SK-N-SH (cell line): ENCODE measurements at regions not wholly inside any gene's neighbourhood (a gene's known extent, or its start where the extent isn't known, plus 50 kb on each side); places are given as distances from the start of the nearest gene placed in this dataset.

Experiments used
- CTCF ChIA-PET: fragments of 300-600, 350-600 bp; formaldehyde crosslinking; extraction: SDS; loops from one replicate; lab custom pipeline; 2021; lab: Yijun Ruan, JAX
- POLR2A ChIA-PET: fragments of 350-600 bp; sonication (Branson Sonifier 250); formaldehyde crosslinking; extraction: SDS; loops from one replicate; lab custom pipeline; 2020; ENCODE audit warnings: antibody characterized with exemption, inconsistent platforms; lab: Yijun Ruan, JAX
- DNase-seq: peaks from one replicate; pipeline ENCODE4 v3.0.0; 2012
- H2AFZ ChIP-seq: fragments of 200-600 bp; sonication (generic); 2 replicates; pipeline ENCODE4 v1.8.1; 2016; ENCODE audit warnings: antibody characterized with exemption, mild to moderate bottlenecking, low read depth
- H3F3A ChIP-seq: fragments of 200-600 bp; sonication (generic); replicated peaks from 2 replicates; pipeline ENCODE3; 2016; ENCODE audit warnings: antibody characterized with exemption, mild to moderate bottlenecking; ENCODE audit not compliant: insufficient read depth
- H3K27ac ChIP-seq, 2 experiments: fragments of 200-500 bp in 1 of 2; fragments of 200-600 bp in 1 of 2; sonication (Bioruptor generic) in 1 of 2; sonication (generic), shearing (Covaris generic) in 1 of 2; 2 replicates each; pipeline versions ENCODE4 v1.5.1 to v1.6.1; 2014 to 2016; ENCODE audit warnings: low read depth in 2 of 2, inconsistent platforms in 1 of 2, low read length in 1 of 2, mild to moderate bottlenecking in 1 of 2, mixed read lengths in 1 of 2
- H3K27me3 ChIP-seq: fragments of 200-600 bp; sonication (generic), shearing (Covaris generic); 2 replicates; pipeline ENCODE4 v1.6.1; 2016; ENCODE audit warnings: mixed run types; ENCODE audit not compliant: insufficient read depth
- H3K36me3 ChIP-seq, 2 experiments: fragments of 200-500 bp in 1 of 2; fragments of 200-600 bp in 1 of 2; sonication (Bioruptor generic) in 1 of 2; sonication (generic) in 1 of 2; replicated peaks in 1 of 2; 2 replicates each; pipeline versions ENCODE3 to v1.5.1; 2014 to 2016; ENCODE audit warnings: low read length in 1 of 2, mild to moderate bottlenecking in 1 of 2; ENCODE audit not compliant: insufficient read depth in 2 of 2, control insufficient read depth in 1 of 2
- H3K4me1 ChIP-seq, 2 experiments: fragments of 200-500 bp in 1 of 2; fragments of 200-600 bp in 1 of 2; sonication (Bioruptor generic) in 1 of 2; sonication (generic), shearing (Covaris generic) in 1 of 2; 2 replicates each; pipeline versions ENCODE4 v1.5.1 to v1.6.1; 2014 to 2016; ENCODE audit warnings: low read depth in 1 of 2, low read length in 1 of 2, mixed run types in 1 of 2; ENCODE audit not compliant: insufficient read depth in 2 of 2, control insufficient read depth in 1 of 2
- H3K4me2 ChIP-seq: fragments of 200-600 bp; sonication (generic), shearing (Covaris generic); 2 replicates; pipeline ENCODE4 v1.6.1; 2017; ENCODE audit warnings: mixed run types
- H3K4me3 ChIP-seq, 2 experiments: fragments of 200-500 bp in 1 of 2; fragments of 200-600 bp in 1 of 2; sonication (Bioruptor generic) in 1 of 2; sonication (generic), shearing (Covaris generic) in 1 of 2; 2 replicates each; pipeline versions ENCODE4 v1.5.1 to v1.8.1; 2014 to 2016; ENCODE audit warnings: low read depth in 2 of 2, inconsistent platforms in 1 of 2, low read length in 1 of 2, mild to moderate bottlenecking in 1 of 2, mixed read lengths in 1 of 2, moderate library complexity in 1 of 2
- H3K79me2 ChIP-seq: fragments of 200-600 bp; sonication (generic); 2 replicates; pipeline ENCODE4 v1.8.1; 2017; ENCODE audit warnings: mild to moderate bottlenecking; ENCODE audit not compliant: insufficient read depth
- H3K9ac ChIP-seq: fragments of 200-600 bp; sonication (generic); 2 replicates; pipeline ENCODE4 v1.6.1; 2017; ENCODE audit warnings: mixed run types
- H3K9me2 ChIP-seq: fragments of 200-600 bp; sonication (generic); 2 replicates; pipeline ENCODE4 v1.6.1; 2017; ENCODE audit warnings: mixed run types
- H3K9me3 ChIP-seq: fragments of 200-600 bp; sonication (generic); 2 replicates; pipeline ENCODE4 v1.6.1; 2017; ENCODE audit warnings: mixed run types, mild to moderate bottlenecking, moderate library complexity
- H4K20me1 ChIP-seq: fragments of 200-600 bp; sonication (generic); 2 replicates; pipeline ENCODE4 v1.6.1; 2017; ENCODE audit warnings: mild to moderate bottlenecking, mixed run types; ENCODE audit not compliant: insufficient read depth
- CHD2 ChIP-seq: fragments of 150-350 bp; IDR thresholded peaks from 2 replicates; pipeline ENCODE4 v1.6.1; 2018; ENCODE audit warnings: low read length; ENCODE audit not compliant: partially characterized antibody
- EP300 ChIP-seq, 2 experiments: IDR thresholded peaks; 2 replicates each; pipeline versions ENCODE4 v1.4.0 to v1.6.1; 2012; ENCODE audit warnings: borderline replicate concordance in 1 of 2, low read depth in 1 of 2, low read length in 1 of 2
- FOSL2 ChIP-seq: IDR thresholded peaks from 2 replicates; pipeline ENCODE4 v1.4.0; 2012; ENCODE audit warnings: low read depth, mild to moderate bottlenecking, moderate library complexity, borderline replicate concordance
- FOXJ3 ChIP-seq: sonication (generic); formaldehyde crosslinking; IDR thresholded peaks from 2 replicates; pipeline ENCODE4 v1.5.1; 2020; ENCODE audit warnings: mild to moderate bottlenecking, missing genetic modification reagents
- GATA2 ChIP-seq: sonication (generic); formaldehyde crosslinking; IDR thresholded peaks from 2 replicates; pipeline ENCODE4 v1.5.0; 2020; ENCODE audit warnings: mild to moderate bottlenecking, missing genetic modification reagents
- MEF2A ChIP-seq: IDR thresholded peaks from 2 replicates; pipeline ENCODE4 v1.4.0; 2012; ENCODE audit warnings: low read depth, borderline replicate concordance
- MXI1 ChIP-seq: IDR thresholded peaks from 2 replicates; pipeline ENCODE4 v1.6.1; 2012; ENCODE audit warnings: mild to moderate bottlenecking, low read depth, low read length, improper control_type of control experiment
- NFIC ChIP-seq: IDR thresholded peaks from 2 replicates; pipeline ENCODE4 v1.4.0; 2012; ENCODE audit warnings: borderline replicate concordance
- NRF1 ChIP-seq: IDR thresholded peaks from 2 replicates; pipeline ENCODE4 v1.6.1; 2012; ENCODE audit warnings: low read depth, mild to moderate bottlenecking, low read length
- POLR2AphosphoS5 ChIP-seq: IDR thresholded peaks from 2 replicates; pipeline ENCODE4 v1.6.1; 2012; ENCODE audit warnings: low read depth, low read length
- RAD21 ChIP-seq: IDR thresholded peaks from 2 replicates; pipeline ENCODE4 v1.6.1; 2012; ENCODE audit warnings: mild to moderate bottlenecking, low read length
- RCOR1 ChIP-seq: fragments of 150-350 bp; IDR thresholded peaks from 2 replicates; pipeline ENCODE4 v1.6.1; 2017; ENCODE audit warnings: antibody characterized with exemption, low read length
- RFX5 ChIP-seq: IDR thresholded peaks from 2 replicates; pipeline ENCODE4 v1.6.1; 2012; ENCODE audit warnings: mild to moderate bottlenecking, improper control_type of control experiment, low read length
- SMC3 ChIP-seq: IDR thresholded peaks from 2 replicates; pipeline ENCODE4 v1.6.1; 2012; ENCODE audit warnings: low read depth, low read length, improper control_type of control experiment
- TAF1 ChIP-seq: IDR thresholded peaks from 2 replicates; pipeline ENCODE4 v1.6.1; 2012; ENCODE audit warnings: low read depth, mild to moderate bottlenecking, low read length, moderate library complexity, borderline replicate concordance
- WGBS: methylation state at CpG from one replicate; pipeline ENCODE4 v1.1.6; 2017; ENCODE audit warnings: low lambda C conversion rate; 5-methylcytosine and 5-hydroxymethylcytosine counted together
- TF ChIP-seq, protein P1 (sequence below): IDR thresholded peaks from 2 replicates; pipeline ENCODE4; 2012
- TF ChIP-seq, protein P2 (sequence below): IDR thresholded peaks from 2 replicates; pipeline ENCODE4 v1.4.0; 2012; ENCODE audit warnings: low read depth, borderline replicate concordance
- TF ChIP-seq, protein P3 (sequence below): IDR thresholded peaks from 2 replicates; pipeline ENCODE4 v1.4.0; 2012; ENCODE audit warnings: low read depth
- TF ChIP-seq, protein P4 (sequence below): IDR thresholded peaks from 2 replicates; pipeline ENCODE4 v1.4.0; 2012; ENCODE audit warnings: low read depth, borderline replicate concordance
- TF ChIP-seq, protein P5 (sequence below): fragments of 150-350 bp; IDR thresholded peaks from 2 replicates; pipeline ENCODE4 v1.6.1; 2017; ENCODE audit warnings: antibody characterized with exemption, low read length, low read depth, borderline replicate concordance

DNA sequence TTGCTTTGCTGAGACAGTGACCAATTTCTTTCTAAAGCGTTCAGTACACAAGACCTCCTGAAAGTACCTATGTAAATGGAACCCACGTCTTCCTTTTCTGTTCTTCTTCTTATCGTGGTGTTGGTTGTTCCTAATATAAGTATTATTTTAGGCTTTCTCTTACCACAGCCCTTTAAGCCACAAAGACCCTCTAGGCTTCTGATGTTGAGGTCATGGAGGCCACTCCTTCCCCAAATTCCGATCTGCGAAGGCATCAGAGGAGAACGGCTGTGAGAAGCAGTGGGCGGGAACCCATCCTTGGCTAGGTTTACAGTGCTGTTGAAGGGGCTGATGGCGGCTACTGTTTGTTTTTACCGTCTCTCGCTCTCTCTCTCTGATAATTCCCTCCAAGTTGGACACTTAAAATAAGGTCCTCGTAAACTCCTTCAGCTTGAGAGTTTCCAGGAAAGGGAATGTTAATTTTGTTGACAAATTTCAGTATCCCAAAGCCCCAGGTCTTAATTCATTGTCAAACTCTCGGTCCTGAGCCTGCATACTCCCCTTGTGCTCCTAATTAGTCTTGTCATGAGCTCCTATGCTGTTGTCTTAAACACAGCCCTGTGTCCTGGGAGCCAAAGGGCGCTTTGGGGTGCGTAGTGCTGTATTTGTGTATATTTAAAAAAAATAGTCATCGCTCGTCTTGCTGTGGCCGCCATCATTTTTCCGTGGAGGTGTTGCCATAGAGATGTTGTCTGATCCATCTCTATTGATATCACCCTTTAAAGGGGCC is 178.8 kb downstream of the OPA1 start:
- Histone ChIP-seq H3K4me2 (no peak overlapping the region), H3K9me2 (no peaks in the 10 kb centered on the region), H2AFZ (no peak overlapping the region), H3K4me3 (no peak overlapping the region), H3K36me3 (no peaks in the 10 kb centered on the region), H3K27ac (no peak overlapping the region)
- no peak for DNase-seq
- no peak for TF ChIP-seq EP300 (IDR thresholded peaks at IDR 0.05; ENCODE audit: borderline replicate concordance in 1 of 2, low read depth in 1 of 2, low read length in 1 of 2)
- TF ChIP-seq, protein P1, sequence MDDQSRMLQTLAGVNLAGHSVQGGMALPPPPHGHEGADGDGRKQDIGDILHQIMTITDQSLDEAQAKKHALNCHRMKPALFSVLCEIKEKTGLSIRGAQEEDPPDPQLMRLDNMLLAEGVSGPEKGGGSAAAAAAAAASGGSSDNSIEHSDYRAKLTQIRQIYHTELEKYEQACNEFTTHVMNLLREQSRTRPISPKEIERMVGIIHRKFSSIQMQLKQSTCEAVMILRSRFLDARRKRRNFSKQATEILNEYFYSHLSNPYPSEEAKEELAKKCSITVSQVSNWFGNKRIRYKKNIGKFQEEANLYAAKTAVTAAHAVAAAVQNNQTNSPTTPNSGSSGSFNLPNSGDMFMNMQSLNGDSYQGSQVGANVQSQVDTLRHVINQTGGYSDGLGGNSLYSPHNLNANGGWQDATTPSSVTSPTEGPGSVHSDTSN, result no peak
- TF ChIP-seq, protein P2, sequence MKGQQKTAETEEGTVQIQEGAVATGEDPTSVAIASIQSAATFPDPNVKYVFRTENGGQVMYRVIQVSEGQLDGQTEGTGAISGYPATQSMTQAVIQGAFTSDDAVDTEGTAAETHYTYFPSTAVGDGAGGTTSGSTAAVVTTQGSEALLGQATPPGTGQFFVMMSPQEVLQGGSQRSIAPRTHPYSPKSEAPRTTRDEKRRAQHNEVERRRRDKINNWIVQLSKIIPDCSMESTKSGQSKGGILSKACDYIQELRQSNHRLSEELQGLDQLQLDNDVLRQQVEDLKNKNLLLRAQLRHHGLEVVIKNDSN, result no peak
- no peak for TF ChIP-seq SMC3
- TF ChIP-seq, protein P3, sequence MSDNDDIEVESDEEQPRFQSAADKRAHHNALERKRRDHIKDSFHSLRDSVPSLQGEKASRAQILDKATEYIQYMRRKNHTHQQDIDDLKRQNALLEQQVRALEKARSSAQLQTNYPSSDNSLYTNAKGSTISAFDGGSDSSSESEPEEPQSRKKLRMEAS, result no peak
- TF ChIP-seq GATA2 (CRISPR knock-in tag), result no peak
- TF ChIP-seq MXI1, result no peak
- no peak for TF ChIP-seq FOSL2
- TF ChIP-seq RFX5, result no peak
- TF ChIP-seq, protein P4, sequence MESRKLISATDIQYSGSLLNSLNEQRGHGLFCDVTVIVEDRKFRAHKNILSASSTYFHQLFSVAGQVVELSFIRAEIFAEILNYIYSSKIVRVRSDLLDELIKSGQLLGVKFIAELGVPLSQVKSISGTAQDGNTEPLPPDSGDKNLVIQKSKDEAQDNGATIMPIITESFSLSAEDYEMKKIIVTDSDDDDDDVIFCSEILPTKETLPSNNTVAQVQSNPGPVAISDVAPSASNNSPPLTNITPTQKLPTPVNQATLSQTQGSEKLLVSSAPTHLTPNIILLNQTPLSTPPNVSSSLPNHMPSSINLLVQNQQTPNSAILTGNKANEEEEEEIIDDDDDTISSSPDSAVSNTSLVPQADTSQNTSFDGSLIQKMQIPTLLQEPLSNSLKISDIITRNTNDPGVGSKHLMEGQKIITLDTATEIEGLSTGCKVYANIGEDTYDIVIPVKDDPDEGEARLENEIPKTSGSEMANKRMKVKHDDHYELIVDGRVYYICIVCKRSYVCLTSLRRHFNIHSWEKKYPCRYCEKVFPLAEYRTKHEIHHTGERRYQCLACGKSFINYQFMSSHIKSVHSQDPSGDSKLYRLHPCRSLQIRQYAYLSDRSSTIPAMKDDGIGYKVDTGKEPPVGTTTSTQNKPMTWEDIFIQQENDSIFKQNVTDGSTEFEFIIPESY, result no peak
- no peak for TF ChIP-seq NFIC
- no peak for TF ChIP-seq FOXJ3 (CRISPR knock-in tag)
- no peak for TF ChIP-seq RAD21
- TF ChIP-seq POLR2AphosphoS5, result no peak
- TF ChIP-seq MEF2A, result no peak
- TF ChIP-seq, protein P5, sequence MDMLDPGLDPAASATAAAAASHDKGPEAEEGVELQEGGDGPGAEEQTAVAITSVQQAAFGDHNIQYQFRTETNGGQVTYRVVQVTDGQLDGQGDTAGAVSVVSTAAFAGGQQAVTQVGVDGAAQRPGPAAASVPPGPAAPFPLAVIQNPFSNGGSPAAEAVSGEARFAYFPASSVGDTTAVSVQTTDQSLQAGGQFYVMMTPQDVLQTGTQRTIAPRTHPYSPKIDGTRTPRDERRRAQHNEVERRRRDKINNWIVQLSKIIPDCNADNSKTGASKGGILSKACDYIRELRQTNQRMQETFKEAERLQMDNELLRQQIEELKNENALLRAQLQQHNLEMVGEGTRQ, result no peak
- TF ChIP-seq TAF1, result no peak
- no peak for TF ChIP-seq RCOR1
- no peak for TF ChIP-seq NRF1
- TF ChIP-seq CHD2, result no peak
- TF ChIP-seq, all 33 proteins: peak for 0
- Histone ChIP-seq H4K20me1 (no peaks in the 10 kb centered on the region), H3K4me1 (no peaks in the 10 kb centered on the region; a peak in 2 of 4 replicates), H3K9ac (no peak overlapping the region), H3K27me3 (peaks cover 17% of the 10 kb centered on the region; the same call in 1 of the 2 replicates), H3F3A (no peaks in the 10 kb centered on the region), H3K79me2 (no peaks in the 10 kb centered on the region), H3K9me3 (no peaks in the 10 kb centered on the region)
- CTCF ChIA-PET, result interaction anchor here (1.1 kb wide), 1 partner anchor 14 kb away, joined by 3 read pairs; no protein-coding TSS in a partner anchor
- WGBS, result 81% methylated on average over 18 of the region's 18 CpGs
- POLR2A ChIA-PET, result no interaction called here
